K562 (cell line): ENCODE measurements at regions not wholly inside any gene's neighbourhood (a gene's known extent, or its start where the extent isn't known, plus 50 kb on each side); places are given as distances from the start of the nearest gene placed in this dataset.

Source experiments
- ATAC-seq: fragments of 200-7000 bp; cut with Tn5 transposase; 3 replicates; pipeline ENCODE4 v1.9.1; 2020; ENCODE audit warnings: moderate library complexity
- BruUV-seq: library from RNA; stranded (reverse); fragments of 400-500 nt; replicated peaks from 2 replicates; lab custom pipeline; 2021; lab: Mats Ljungman, UMichigan
- CTCF ChIA-PET: fragments of 300-600 bp; formaldehyde crosslinking; extraction: SDS; loops from one replicate; lab custom pipeline; 2021; ENCODE audit warnings: low intra/inter-chr PET ratio; lab: Yijun Ruan, JAX
- POLR2A ChIA-PET: fragments of 300-600, 350-650 bp; sonication (Branson Sonifier 250); formaldehyde crosslinking; extraction: SDS; loops from one replicate; lab custom pipeline; 2021; ENCODE audit warnings: antibody characterized with exemption, inconsistent platforms; lab: Yijun Ruan, JAX
- DNase-seq, 4 experiments: peaks; one replicate each; pipeline versions ENCODE4 v3.0.0 to v3.0.0-alpha.2; 2011 to 2018; ENCODE audit warnings: low spot score in 3 of 4, mixed read lengths in 3 of 4; ENCODE audit errors: extremely low read depth in 1 of 4
- FAIRE-seq: peaks from 2 replicates; lab custom pipeline; 2011; peaks lifted over from hg19 to GRCh38; lab: Jason Lieb, UNC
- H2AFZ ChIP-seq: 2 replicates; pipeline ENCODE4 v1.6.0; 2011; ENCODE audit warnings: low read depth, low read length, control low read depth, inconsistent platforms
- H3K27ac ChIP-seq: fragments of 200-600 bp; 3 replicates; pipeline ENCODE4 v1.8.0; 2011; ENCODE audit warnings: low read depth, mild to moderate bottlenecking, control low read depth, inconsistent platforms, low read length, moderate library complexity, mixed read lengths; ENCODE audit errors: extremely low read depth
- H3K27me3 ChIP-seq, 2 experiments: fragments of 300-600 bp in 1 of 2; 2 replicates in 1 of 2; 3 replicates in 1 of 2; pipeline versions ENCODE4 v1.6.0 to v1.8.0; 2011; ENCODE audit warnings: inconsistent platforms in 2 of 2, low read length in 2 of 2, mild to moderate bottlenecking in 1 of 2, mixed read lengths in 1 of 2, moderate library complexity in 1 of 2; ENCODE audit not compliant: control insufficient read depth in 2 of 2, insufficient read depth in 2 of 2
- H3K36me3 ChIP-seq: fragments of 300-600 bp; 3 replicates; pipeline ENCODE4 v1.8.0; 2011; ENCODE audit warnings: mild to moderate bottlenecking, low read length, inconsistent platforms; ENCODE audit not compliant: control insufficient read depth, insufficient read depth
- H3K4me1 ChIP-seq, 2 experiments: fragments of 200-600 bp in 1 of 2; replicated peaks in 1 of 2; 2 replicates in 1 of 2; 3 replicates in 1 of 2; pipeline versions ENCODE4 v1.5.1 to v1.8.0; 2011; ENCODE audit warnings: inconsistent platforms in 2 of 2, low read length in 2 of 2, mild to moderate bottlenecking in 1 of 2, mixed read lengths in 1 of 2, moderate library complexity in 1 of 2; ENCODE audit not compliant: control insufficient read depth in 2 of 2, insufficient read depth in 2 of 2
- H3K4me2 ChIP-seq: 2 replicates; pipeline ENCODE4 v1.6.1; 2011; ENCODE audit warnings: low read length, control low read depth, inconsistent platforms, mixed read lengths; ENCODE audit not compliant: insufficient read depth
- H3K4me3 ChIP-seq: fragments of 200-600 bp; sonication (generic), shearing (Covaris generic); 2 replicates; pipeline ENCODE4 v1.5.1; 2016; ENCODE audit warnings: control low read depth, inconsistent platforms
- H3K79me2 ChIP-seq: fragments of 200-600 bp; 3 replicates; pipeline ENCODE4 v1.8.0; 2011; ENCODE audit warnings: low read length, inconsistent platforms; ENCODE audit not compliant: control insufficient read depth, insufficient read depth
- H3K9ac ChIP-seq, 2 experiments: 2 replicates each; pipeline versions ENCODE4 v1.6.0 to v1.6.1; 2011; ENCODE audit warnings: low read depth in 2 of 2, low read length in 2 of 2, control low read depth in 1 of 2, inconsistent platforms in 1 of 2, mild to moderate bottlenecking in 1 of 2, mixed read lengths in 1 of 2; ENCODE audit not compliant: insufficient read depth in 1 of 2
- H3K9me1 ChIP-seq: one replicate; pipeline ENCODE4 v1.6.0; 2011; ENCODE audit warnings: inconsistent platforms, mild to moderate bottlenecking, low read length, moderate library complexity; ENCODE audit not compliant: control insufficient read depth, insufficient read depth
- H3K9me3 ChIP-seq: replicated peaks from 2 replicates; pipeline ENCODE4 v1.5.1; 2011; ENCODE audit warnings: low read depth, low read length, inconsistent platforms; ENCODE audit not compliant: control insufficient read depth, insufficient read depth
- H4K20me1 ChIP-seq: replicated peaks from 2 replicates; pipeline ENCODE4 v1.6.1; 2011; ENCODE audit warnings: low read length, inconsistent platforms, mixed read lengths; ENCODE audit not compliant: control insufficient read depth, insufficient read depth
- CHD2 ChIP-seq: IDR thresholded peaks from 2 replicates; pipeline ENCODE4 v1.6.1; 2011; ENCODE audit warnings: low read depth, low read length
- HOXB6 ChIP-seq: fragments of 250-450 bp; sonication (Bioruptor Pico); IDR thresholded peaks from 2 replicates; pipeline ENCODE4 v1.5.1; 2022; ENCODE audit warnings: mild to moderate bottlenecking, borderline replicate concordance
- KAT2B ChIP-seq: IDR thresholded peaks from one replicate; pipeline ENCODE4 v1.6.1; 2012; ENCODE audit warnings: low read depth, mild to moderate bottlenecking, control low read depth, inconsistent platforms, low read length, moderate library complexity
- MCM5 ChIP-seq: fragments of 450-650 bp; IDR thresholded peaks from 2 replicates; pipeline ENCODE4 v1.6.1; 2016; ENCODE audit warnings: low read depth
- NFIX ChIP-seq: fragments of 250-450 bp; sonication (Bioruptor Pico); IDR thresholded peaks from 2 replicates; pipeline ENCODE4 v1.4.0; 2020; ENCODE audit warnings: low read depth, mild to moderate bottlenecking, moderate library complexity
- NFRKB ChIP-seq: fragments of 450-650 bp; IDR thresholded peaks from 2 replicates; pipeline ENCODE4 v1.6.1; 2016; ENCODE audit warnings: low read depth
- ZNF165 ChIP-seq: fragments of 250-450 bp; sonication (Bioruptor Pico); IDR thresholded peaks from 2 replicates; pipeline ENCODE4 v1.4.0; 2020; ENCODE audit warnings: borderline replicate concordance
- ZNF175 ChIP-seq: fragments of 200-800 bp; sonication (Bioruptor generic); IDR thresholded peaks from 2 replicates; pipeline ENCODE4 v1.6.1; 2016; ENCODE audit warnings: low read depth, mild to moderate bottlenecking, missing genetic modification characterization, missing compliant biosample characterization
- ZNF507 ChIP-seq: conservative IDR thresholded peaks from 2 replicates; pipeline ENCODE4 v1.6.1; 2017; ENCODE audit warnings: missing genetic modification characterization, missing compliant biosample characterization
- ZSCAN32 ChIP-seq: fragments of 450-650 bp; formaldehyde crosslinking; IDR thresholded peaks from 2 replicates; pipeline ENCODE4 v1.4.0; 2020; ENCODE audit warnings: mild to moderate bottlenecking, moderate library complexity
- WGBS: fragments of 100-300 bp; shearing (Covaris generic); methylation state at CpG from one replicate; pipeline ENCODE4 v1.1.6; 2016; ENCODE audit warnings: low coverage, mixed read lengths; ENCODE audit not compliant: insufficient coverage; ENCODE audit errors: missing lambda C conversion rate; 5-methylcytosine and 5-hydroxymethylcytosine counted together
- in situ Hi-C: fragments of 300-500 bp; cut with MboI; formaldehyde crosslinking; loops from 4 replicates; pipeline ENCODE4 v1.15.0; 2018; ENCODE audit warnings: inconsistent platforms, mixed read lengths
- intact Hi-C: fragments of 100-400 bp; cut with micrococcal nuclease; formaldehyde crosslinking; loops from 2 replicates; pipeline ENCODE4 v1.14.2; 2022
- TF ChIP-seq, protein P1 (sequence below): sonication (generic); formaldehyde crosslinking; IDR thresholded peaks from 2 replicates; pipeline ENCODE4 v1.8.0; 2022; ENCODE audit warnings: mild to moderate bottlenecking, low read depth, missing genetic modification reagents
- TF ChIP-seq, protein P2 (sequence below): fragments of 250-450 bp; sonication (Bioruptor Pico); IDR thresholded peaks from 2 replicates; pipeline ENCODE4 v1.9.0; 2021; ENCODE audit warnings: mild to moderate bottlenecking
- TF ChIP-seq, protein P3 (sequence below): fragments of 250-450 bp; sonication (Bioruptor Pico); IDR thresholded peaks from 2 replicates; pipeline ENCODE4 v1.8.0; 2022; ENCODE audit warnings: inconsistent platforms

DNA sequence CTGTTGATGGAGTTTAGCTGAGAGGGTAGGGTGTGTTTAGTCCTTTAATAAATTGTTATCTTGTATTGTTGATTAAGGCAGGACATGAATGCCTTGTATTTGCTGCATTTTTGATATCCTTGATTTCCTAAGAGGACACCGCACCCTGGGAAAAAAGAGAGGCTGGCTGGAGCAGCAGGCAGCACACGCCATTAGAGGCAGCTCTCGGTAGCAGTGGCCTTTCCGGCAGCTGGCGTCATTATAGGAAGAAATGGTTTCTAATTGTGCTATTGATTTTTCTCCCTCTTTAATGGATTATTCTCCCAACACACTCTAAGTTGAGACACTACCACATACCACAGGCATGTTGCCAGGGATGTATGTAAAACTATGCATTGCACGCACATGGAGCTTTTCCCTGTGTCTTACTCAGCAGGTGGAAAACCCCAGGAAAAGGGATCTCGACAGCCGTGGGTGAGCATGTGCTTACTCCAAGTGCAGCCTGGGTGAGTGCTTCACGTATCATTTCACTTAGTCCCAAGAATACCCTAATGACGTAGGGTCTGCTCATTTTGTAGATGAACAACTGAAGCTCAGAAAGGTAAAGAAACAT is 440.4 kb upstream of the RUNX1 start:
- H3K4me2 ChIP-seq = no peak overlapping the region
- in situ Hi-C loops (no loop called here), intact Hi-C loops (no loop called here)
- H3K9me3 ChIP-seq = no peaks in the 10 kb centered on the region
- ChIA-PET POLR2A (interaction anchor here (0.5 kb wide), 1 partner anchor 22 kb away, joined by 3 read pairs; no protein-coding TSS in a partner anchor), CTCF (no interaction called here)
- H3K36me3 ChIP-seq = no peaks in the 10 kb centered on the region
- no peak for FAIRE-seq
- no TSS peak for BruUV-seq
- DNase-seq = no peak
- H4K20me1 ChIP-seq = no peaks in the 10 kb centered on the region
- no peak overlapping the region for H3K27ac ChIP-seq
- 80% methylated on average over 10 of the region's 10 CpGs for WGBS
- no peak overlapping the region for H2AFZ ChIP-seq
- TF ChIP-seq, protein P1, sequence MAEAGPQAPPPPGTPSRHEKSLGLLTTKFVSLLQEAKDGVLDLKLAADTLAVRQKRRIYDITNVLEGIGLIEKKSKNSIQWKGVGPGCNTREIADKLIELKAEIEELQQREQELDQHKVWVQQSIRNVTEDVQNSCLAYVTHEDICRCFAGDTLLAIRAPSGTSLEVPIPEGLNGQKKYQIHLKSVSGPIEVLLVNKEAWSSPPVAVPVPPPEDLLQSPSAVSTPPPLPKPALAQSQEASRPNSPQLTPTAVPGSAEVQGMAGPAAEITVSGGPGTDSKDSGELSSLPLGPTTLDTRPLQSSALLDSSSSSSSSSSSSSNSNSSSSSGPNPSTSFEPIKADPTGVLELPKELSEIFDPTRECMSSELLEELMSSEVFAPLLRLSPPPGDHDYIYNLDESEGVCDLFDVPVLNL (CRISPR knock-in tag) = no peak
- no peak for TF ChIP-seq ZNF165 (CRISPR knock-in tag)
- TF ChIP-seq, protein P2, sequence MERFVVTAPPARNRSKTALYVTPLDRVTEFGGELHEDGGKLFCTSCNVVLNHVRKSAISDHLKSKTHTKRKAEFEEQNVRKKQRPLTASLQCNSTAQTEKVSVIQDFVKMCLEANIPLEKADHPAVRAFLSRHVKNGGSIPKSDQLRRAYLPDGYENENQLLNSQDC (CRISPR knock-in tag) = no peak
- TF ChIP-seq KAT2B = no peak
- TF ChIP-seq ZNF175 (CRISPR knock-in tag) = no peak
- TF ChIP-seq ZSCAN32 (CRISPR knock-in tag) = no peak
- TF ChIP-seq CHD2 = no peak
- TF ChIP-seq, protein P3, sequence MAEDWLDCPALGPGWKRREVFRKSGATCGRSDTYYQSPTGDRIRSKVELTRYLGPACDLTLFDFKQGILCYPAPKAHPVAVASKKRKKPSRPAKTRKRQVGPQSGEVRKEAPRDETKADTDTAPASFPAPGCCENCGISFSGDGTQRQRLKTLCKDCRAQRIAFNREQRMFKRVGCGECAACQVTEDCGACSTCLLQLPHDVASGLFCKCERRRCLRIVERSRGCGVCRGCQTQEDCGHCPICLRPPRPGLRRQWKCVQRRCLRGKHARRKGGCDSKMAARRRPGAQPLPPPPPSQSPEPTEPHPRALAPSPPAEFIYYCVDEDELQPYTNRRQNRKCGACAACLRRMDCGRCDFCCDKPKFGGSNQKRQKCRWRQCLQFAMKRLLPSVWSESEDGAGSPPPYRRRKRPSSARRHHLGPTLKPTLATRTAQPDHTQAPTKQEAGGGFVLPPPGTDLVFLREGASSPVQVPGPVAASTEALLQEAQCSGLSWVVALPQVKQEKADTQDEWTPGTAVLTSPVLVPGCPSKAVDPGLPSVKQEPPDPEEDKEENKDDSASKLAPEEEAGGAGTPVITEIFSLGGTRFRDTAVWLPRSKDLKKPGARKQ = no peak
- TF ChIP-seq NFIX = no peak
- no peak for TF ChIP-seq MCM5
- no peak for TF ChIP-seq NFRKB
- no peak for TF ChIP-seq ZNF507 (tag)
- no peak for TF ChIP-seq HOXB6 (CRISPR knock-in tag)
- H3K9me1 ChIP-seq = no peaks in the 10 kb centered on the region
- peaks cover 6 to 18% of the 10 kb centered on the region in 2 experiments; a peak in 3 of 5 replicates for H3K4me1 ChIP-seq
- ATAC-seq = no peak
- no peaks in the 10 kb centered on the region for H3K27me3 ChIP-seq
- no peaks in the 10 kb centered on the region for H3K79me2 ChIP-seq
- H3K9ac ChIP-seq = no peak overlapping the region
- H3K4me3 ChIP-seq = no peak overlapping the region
